ENCODE measurements at regions not wholly inside any gene's neighbourhood (a gene's known extent, or its start where the extent isn't known, plus 50 kb on each side); places are given as distances from the start of the nearest gene placed in this dataset.
"Not testable (repeated sequence)": the region's sequence is repeated elsewhere in the genome, so short reads cannot be mapped to it uniquely, and the experiment has no call there.

DNA sequence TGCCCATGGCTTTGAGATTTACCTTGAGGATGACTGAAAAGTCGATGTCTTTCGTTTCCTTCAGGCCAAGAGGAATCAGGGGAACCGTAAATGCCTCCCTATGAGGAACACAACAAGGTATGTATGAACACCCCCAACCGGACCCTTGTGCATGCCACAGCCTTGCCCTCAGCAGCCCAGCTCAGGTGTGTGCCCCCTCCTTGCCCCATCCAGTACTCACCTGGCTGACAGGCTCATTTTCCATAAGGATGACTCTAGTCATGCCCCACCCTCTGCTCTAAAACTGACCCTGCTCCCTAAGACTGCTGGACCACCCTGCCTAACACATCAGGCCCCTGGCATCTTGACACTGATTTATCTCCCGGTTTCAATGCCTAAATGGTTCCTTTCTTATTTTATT is 270.0 kb downstream of the GOLGA6L6 start:
- H3K4me3 ChIP-seq = no peak overlapping the region
- H3K27me3 ChIP-seq = peaks cover 4% of the 10 kb centered on the region; the same call in 1 of the 2 replicates
- H3K9me3 ChIP-seq = no peaks in the 10 kb centered on the region; the same call in 1 of the 2 replicates
- no peaks in the 10 kb centered on the region for H3K36me3 ChIP-seq
- DNase-seq = no peak

DNA sequence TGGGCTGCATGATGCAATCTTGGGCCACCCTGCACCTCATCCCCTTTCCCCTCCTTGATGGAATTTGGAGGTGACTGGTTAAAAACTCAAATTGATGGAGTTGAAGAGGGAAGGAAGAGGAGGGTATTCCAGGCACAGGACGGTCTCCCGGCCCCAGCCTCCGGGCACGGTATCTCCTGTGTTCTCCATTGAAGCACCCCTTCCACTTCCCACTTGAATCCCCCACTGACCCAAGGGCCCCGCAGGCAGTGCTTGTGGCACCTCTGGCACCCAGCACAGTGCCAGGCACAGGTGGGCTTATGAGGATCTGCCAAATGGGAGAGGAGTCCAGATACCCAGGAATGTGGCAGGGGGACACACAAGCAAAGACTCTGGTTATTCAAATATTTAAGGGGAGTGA is 271.6 kb downstream of the GOLGA6L6 start:
- not testable (repeated sequence) for H3K27me3 ChIP-seq, DNase-seq, H3K4me3 ChIP-seq, H3K9me3 ChIP-seq, H3K36me3 ChIP-seq

DNA sequence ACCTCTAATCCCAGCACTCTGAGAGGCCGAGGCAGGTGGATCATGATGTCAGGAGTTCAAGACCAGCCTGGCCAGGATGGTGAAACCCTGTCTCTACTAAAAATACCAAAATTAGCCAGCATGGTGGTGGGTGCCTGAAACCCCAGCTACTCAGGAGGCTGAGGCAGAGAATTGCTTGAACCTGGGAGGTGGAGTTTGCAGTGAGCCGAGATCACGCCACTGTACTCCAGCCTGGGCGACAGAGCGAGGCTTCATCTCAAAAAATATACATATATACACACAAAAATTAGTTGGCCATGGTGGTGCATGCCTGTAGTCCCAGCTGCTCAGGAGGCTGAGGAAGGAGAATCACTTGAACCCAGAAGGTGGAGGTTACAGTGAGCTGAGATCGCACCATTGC is 273.6 kb downstream of the GOLGA6L6 start:
- DNase-seq, H3K4me3 ChIP-seq, H3K27me3 ChIP-seq, H3K9me3 ChIP-seq, H3K36me3 ChIP-seq: not testable (repeated sequence)

DNA sequence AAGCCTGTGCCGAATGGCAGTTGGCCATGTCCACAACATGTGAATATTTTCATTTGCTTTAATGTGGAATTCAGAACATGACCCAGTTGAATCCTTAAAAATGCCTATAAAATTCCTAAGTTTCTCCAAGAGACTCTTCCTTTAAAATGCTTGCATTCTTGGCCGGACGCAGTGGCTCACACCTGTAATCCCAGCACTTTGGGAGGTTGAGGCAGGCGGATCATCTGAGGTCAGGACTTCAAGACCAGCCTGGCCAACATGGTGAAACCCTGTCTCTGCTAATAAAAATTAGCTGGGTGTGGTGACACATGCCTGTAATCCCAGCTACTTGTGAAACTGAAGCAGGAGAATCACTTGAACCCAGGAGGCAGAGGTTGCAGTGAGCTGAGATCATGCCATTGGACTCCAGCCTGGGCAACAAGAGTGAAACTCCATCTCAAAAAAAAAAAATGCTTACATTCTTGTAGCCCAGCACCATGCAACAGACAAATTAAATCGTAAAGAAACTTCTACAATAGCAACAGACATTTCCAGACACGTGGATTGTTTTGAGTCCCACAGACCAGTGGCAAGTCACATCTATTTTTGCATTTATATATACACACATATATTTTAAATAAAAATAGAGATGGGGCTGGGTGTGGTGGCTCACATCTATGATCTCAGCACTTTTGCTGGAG is 274.4 kb downstream of the GOLGA6L6 start:
- H3K4me3 ChIP-seq, DNase-seq, H3K36me3 ChIP-seq, H3K27me3 ChIP-seq, H3K9me3 ChIP-seq: not testable (repeated sequence)

DNA sequence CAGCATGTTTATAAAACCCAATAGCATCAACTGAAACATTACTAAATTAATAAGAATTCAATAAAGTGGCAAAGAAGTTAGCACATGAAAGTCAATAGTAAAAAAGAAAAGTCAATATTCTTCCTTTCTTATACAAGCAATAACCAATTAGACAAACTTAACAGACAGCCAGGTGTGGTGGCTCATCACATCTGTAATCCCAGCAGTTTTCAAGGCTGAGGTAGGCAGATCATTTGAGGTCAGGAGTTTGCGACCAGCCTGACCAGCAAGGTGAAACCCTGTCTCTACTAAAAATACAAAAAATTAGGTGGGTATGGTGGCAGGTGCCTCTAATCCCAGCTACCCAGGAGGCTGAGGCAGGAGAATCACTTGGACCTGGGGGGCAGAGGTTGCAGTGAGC is 275.9 kb downstream of the GOLGA6L6 start:
- not testable (repeated sequence) for DNase-seq, H3K27me3 ChIP-seq, H3K36me3 ChIP-seq, H3K9me3 ChIP-seq, H3K4me3 ChIP-seq

DNA sequence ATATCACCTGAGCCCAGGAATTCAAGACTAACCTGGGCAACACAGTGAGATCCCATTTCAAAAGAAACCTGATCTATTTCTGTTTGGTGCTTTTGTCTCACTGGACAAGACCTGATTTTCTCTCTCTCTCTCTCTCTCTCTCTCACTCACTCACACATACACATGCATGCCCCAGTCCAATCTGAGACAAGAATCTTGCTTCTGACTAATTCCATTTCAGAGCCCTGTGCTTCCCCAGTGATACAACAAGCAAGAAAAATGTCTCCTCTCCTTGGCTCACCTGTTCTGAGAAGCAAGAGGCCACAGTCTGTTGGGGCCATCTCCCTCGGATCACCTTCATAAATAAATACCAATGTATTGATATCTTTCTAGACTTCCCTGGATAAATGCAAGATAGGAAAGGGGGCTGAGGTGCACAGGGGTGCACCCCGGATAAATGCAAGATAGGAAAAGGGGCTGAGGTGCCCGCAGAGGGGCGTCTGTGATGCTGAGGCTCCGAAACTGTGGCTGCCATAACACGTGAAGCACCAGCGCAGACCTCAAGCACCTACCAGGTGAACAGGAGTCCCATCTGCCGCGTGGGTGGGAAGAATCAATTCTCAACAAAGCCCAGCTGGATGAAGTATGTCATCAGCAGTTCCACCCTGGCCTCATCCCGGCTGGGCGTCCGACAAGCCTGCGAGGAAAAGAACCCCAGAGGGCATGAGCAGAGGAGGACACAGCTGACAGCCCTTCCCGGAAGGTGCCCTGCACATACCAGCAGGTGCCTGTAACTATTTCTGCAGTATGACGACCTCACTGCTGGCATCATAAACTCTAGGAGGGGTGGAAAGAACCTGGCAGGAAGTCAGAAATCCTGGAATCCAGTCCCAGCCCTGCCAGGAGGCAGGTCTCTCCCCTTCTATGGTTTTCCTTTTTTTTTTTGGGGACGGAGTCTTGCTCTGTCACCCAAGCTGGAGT is 280.0 kb downstream of the GOLGA6L6 start:
- H3K9me3 ChIP-seq, H3K27me3 ChIP-seq, H3K4me3 ChIP-seq, H3K36me3 ChIP-seq: not testable (repeated sequence)
- peak; percentile 32 for DNase-seq

DNA sequence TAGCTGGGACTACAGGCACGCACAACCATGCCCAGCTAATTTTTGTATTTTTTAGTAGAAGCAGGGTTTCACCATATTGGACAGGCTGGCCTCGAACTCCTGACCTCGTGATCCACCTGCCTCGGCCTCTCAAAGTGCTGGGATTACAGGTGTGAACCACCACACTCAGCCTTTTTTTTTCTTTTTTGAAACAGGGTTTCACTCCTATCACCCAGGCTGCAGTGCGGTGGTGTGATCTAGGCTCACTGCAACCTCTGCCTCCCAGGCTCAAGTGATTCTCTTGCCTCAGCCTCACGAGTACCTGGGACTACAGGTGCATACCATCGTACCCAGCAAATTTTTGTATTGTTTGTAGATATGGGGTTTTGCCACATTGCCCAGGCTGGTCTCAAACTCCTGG is 280.9 kb downstream of the GOLGA6L6 start:
- H3K36me3 ChIP-seq, H3K4me3 ChIP-seq, H3K27me3 ChIP-seq, H3K9me3 ChIP-seq, DNase-seq: not testable (repeated sequence)

DNA sequence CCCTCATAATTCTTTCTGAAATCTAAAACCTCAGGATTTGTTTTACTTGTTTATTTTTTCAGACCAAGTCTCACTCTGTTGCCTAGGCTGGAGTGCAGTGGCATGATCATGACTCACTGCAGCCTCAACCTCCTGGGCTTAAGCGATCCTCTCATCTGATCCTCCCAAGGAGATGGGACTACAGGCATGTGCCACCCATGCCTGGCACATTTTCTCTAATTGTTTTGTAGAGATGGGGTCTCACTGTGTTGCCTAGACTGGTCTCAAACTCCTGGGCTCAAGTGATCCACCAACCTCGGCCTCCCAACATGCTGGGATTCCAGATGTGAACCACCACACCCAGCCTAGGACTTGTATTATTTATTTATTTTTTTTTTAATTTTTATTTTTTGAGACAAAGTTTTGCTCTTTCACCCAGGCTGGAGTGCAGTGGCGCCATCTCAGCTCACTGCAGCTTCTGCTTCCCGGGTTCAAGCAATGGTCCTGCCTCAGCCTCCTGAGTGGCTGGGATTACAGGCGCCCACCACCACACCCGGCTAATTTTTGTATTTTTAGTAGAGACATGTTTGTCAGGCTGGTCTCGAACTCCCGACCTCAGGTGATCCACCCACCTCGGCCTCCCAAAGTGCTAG is 281.9 kb downstream of the GOLGA6L6 start:
- H3K4me3 ChIP-seq, DNase-seq, H3K36me3 ChIP-seq, H3K9me3 ChIP-seq, H3K27me3 ChIP-seq: not testable (repeated sequence)

DNA sequence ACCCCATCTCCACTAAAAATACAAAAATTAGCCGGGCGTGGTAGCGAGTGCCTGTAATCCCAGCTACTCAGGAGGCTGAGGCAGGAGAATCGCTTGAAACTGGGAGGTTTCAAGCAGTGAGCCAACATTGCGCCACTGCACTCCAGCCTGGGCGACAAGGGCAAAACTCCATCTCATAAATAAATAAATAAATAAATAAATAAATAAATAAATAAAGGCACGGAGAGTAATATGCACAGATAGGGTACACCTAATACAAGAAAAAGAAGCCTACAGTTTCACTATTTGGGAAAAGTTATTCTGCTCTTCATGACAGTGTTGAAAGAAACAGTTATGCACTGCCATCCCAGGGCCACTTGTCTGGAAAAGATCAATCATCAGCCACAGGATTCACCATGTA is 285.2 kb downstream of the GOLGA6L6 start:
- H3K27me3 ChIP-seq, H3K9me3 ChIP-seq, DNase-seq, H3K36me3 ChIP-seq, H3K4me3 ChIP-seq: not testable (repeated sequence)

DNA sequence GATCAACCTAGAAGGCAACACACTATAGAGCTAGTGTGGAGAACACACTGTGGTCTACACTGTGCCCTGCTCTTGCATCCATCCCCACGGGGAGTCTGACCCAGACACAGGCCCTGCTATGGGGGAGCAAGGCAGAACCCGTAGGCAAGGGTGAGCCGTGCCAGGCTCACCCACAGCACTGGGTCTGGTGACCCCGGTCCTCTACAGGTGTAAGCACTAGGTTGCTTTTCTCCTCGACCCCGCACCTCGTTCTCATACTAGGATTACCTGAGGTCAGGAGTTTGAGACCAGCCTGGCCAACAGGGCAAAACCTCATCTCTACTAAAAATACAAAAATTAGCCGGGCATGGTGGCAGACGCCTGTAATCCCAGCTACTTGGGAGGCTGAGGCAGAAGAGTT is 286.0 kb downstream of the GOLGA6L6 start:
- not testable (repeated sequence) for H3K9me3 ChIP-seq, H3K4me3 ChIP-seq, DNase-seq, H3K36me3 ChIP-seq, H3K27me3 ChIP-seq

DNA sequence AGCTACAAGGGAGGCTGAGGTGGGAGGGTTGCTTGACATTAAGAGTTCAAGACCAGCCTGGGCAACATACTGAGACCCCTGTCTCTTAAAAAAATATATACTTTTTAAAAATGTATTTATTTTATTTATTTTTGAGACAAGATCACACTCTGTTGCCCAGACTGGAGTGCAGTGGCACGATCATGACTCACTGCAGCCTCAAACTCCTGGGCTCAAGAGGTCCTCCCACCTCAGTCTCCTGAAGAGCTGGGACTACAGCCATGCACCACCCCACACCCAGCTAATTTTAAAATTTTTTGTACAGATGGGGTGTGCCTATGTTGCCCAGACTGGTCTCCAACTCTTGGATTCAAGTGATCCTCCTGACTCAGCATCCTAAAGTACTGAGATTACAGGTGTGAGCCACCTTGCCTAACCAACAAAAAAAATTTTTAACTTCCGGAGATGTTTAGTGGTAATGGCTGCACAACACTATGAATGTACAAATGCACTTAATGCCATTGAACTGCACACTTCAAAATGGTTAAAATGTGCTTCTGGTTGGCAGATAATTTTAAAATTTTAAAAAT is 288.5 kb downstream of the GOLGA6L6 start:
- DNase-seq, H3K9me3 ChIP-seq, H3K36me3 ChIP-seq, H3K27me3 ChIP-seq, H3K4me3 ChIP-seq: not testable (repeated sequence)

DNA sequence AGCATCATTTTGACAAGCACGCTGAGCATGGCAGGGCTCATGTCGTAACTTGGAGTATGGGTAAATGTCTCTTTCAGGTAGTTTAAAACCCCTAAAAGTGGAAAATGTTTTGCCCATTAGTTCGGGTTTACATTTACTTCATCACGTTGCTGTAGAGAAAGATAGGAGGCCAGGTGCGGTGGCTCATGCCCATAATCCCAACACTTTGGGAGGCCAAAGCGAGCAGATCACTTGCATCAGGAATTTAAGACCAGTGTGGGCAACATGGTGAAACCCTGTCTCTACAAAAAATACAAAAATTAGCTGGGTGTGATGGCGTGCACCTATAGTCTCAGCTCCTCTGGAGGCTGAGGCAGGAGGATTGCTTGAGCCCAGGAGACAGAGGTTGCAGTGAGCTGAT is 289.6 kb downstream of the GOLGA6L6 start:
- not testable (repeated sequence) for H3K27me3 ChIP-seq, H3K4me3 ChIP-seq, H3K9me3 ChIP-seq, H3K36me3 ChIP-seq, DNase-seq

DNA sequence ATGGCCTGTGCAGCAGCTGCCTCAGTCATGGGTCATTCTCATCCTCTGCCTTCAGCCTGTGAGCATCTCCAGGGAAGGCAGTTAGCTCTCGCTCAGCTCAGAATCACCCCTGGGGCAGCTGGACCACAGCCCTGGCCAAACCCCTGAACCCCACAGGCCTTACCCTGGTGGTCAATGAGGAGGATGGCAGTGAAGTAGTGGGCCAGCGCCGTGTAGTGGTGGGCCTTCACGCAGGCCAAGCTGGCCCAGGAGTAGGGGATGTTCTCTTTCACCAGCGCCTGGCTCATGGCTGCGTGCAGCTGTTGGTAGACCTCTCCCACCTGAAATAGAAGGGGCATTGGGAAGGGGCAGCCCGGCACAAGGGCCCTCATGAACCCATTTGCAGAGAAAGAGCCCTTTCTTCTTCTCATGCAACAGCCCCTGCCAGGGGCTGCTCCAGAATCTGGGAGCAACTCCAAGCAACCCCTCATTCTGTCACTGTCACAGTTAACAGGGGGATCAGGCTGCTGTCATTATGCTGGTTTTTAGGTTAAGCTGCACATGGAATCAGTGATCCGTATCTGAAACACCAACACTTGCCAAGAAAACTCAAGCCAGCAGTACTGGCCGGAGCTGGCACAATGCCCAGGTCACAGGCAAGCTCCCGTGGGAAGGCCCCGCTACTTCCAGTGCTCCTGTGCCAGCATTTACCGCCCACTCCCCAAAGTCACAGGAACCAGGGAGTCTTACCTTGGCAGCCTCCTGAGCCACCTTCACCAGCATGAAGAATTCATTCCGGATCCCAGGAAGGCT is 290.2 kb downstream of the GOLGA6L6 start:
- not testable (repeated sequence) for DNase-seq, H3K9me3 ChIP-seq, H3K27me3 ChIP-seq, H3K36me3 ChIP-seq, H3K4me3 ChIP-seq

DNA sequence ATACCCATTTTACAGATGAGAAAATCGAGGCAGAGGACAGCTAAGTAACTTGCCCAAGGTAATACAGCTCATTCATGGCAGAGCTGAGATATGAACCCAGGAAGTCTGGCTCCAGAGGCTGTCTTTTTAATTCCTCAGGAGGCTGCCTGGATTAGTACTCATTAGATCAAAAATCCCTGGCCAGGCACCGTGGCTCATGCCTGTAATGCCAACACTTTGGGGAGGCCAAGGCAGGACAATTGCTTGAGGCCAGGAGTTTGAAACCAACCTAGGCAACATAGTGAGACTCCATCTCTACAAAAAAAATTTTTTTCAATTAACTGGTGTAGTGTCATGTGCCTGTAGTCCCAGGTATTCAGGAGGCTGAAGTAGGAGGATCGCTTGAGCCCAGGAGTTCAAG is 291.4 kb downstream of the GOLGA6L6 start:
- DNase-seq, H3K36me3 ChIP-seq, H3K27me3 ChIP-seq, H3K4me3 ChIP-seq, H3K9me3 ChIP-seq: not testable (repeated sequence)

DNA sequence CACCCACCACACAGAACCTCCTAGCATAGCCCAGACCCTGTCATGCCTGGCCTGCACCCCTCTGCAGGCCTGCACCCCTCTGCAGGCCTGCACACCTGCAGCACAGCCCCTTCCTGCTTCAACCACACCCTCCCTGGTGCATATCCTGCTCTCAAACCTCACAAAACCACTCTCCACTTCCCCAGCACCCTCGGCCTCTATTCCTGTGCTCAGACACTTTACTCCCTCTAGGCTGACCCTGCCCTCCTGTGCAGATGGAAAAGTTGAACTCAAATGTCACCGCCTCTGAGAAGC is 292.0 kb downstream of the GOLGA6L6 start:
- H3K27me3 ChIP-seq, H3K4me3 ChIP-seq, DNase-seq, H3K9me3 ChIP-seq, H3K36me3 ChIP-seq: not testable (repeated sequence)

DNA sequence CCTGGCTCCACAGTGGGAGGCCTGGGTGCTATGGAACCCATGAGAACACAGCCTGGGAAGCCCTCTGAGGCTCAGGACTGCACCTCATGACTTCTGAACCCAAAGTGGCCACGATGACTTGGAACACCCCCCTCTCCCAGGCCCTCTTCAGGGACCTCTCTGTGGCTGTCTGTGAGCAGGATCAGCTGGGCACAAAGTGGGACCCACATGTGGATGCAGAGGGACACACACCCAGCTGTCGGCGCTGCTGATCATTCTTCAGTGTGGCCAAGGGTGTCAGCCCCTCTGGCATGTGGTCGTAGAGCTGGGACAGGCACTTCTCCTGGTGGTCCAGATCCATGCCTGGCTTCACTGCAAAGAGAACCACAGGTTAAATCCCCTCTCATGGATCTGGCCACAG is 293.2 kb downstream of the GOLGA6L6 start:
- not testable (repeated sequence) for H3K9me3 ChIP-seq, H3K36me3 ChIP-seq, H3K27me3 ChIP-seq, DNase-seq, H3K4me3 ChIP-seq

DNA sequence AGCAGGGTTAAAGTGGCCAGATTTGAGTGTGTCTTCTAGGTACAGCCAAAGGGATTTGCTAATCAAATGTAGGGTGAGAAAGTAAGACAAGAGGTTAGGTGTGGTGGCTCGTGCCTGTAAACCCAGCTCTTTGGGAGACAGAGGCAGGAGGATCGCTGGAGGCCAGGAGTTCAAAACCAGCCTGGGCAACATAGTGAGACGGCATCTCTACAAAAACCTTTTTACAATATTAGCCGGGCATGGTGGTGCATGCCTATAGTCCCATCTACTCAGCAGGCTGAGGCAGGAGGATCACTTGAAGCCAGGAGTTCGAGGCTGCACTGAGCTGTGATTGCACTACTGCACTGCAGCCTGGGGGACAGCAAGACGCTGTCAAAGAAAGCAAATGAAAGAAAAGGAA is 294.5 kb downstream of the GOLGA6L6 start:
- not testable (repeated sequence) for H3K36me3 ChIP-seq, H3K9me3 ChIP-seq, H3K27me3 ChIP-seq, DNase-seq, H3K4me3 ChIP-seq
